OCI-LY1 (cell line): ENCODE measurements at regions not wholly inside any gene's neighbourhood (a gene's known extent, or its start where the extent isn't known, plus 50 kb on each side); places are given as distances from the start of the nearest gene placed in this dataset.

Source experiments
- EZH2 ChIP-seq: fragments of 200-600 bp; sonication (generic), shearing (Covaris generic); IDR thresholded peaks from 2 replicates; pipeline ENCODE4 v1.8.0; 2017; ENCODE audit warnings: borderline replicate concordance, mixed run types, mild to moderate bottlenecking, antibody characterized with exemption, low read length, moderate library complexity, mixed read lengths
- TF ChIP-seq, protein P1 (sequence below): fragments of 200-600 bp; sonication (generic), shearing (Covaris generic); IDR thresholded peaks from 2 replicates; pipeline ENCODE4 v1.5.1; 2017; ENCODE audit warnings: mild to moderate bottlenecking, antibody characterized with exemption, low read length, moderate library complexity, mixed read lengths

DNA sequence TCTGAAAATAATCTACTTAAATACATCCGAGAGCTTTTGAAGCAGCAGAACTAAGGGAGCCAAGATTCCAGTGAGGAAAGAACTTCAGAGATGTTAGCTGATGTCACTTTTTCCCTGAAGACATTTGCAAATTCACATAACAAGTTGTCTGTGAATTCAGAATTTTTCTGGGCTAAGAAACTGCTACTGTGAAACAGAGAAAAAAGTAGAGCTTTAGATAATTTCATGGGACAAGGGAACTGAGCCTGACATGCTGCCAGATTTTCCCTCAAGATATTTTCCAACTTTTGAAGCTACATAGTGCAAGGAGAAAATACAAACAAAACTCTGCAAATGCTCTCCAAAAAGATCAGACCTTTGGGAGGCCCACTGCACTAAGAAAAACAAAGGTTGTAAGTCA, 484.2 kb downstream of the ANKRD7 start:
- TF ChIP-seq, protein P1, sequence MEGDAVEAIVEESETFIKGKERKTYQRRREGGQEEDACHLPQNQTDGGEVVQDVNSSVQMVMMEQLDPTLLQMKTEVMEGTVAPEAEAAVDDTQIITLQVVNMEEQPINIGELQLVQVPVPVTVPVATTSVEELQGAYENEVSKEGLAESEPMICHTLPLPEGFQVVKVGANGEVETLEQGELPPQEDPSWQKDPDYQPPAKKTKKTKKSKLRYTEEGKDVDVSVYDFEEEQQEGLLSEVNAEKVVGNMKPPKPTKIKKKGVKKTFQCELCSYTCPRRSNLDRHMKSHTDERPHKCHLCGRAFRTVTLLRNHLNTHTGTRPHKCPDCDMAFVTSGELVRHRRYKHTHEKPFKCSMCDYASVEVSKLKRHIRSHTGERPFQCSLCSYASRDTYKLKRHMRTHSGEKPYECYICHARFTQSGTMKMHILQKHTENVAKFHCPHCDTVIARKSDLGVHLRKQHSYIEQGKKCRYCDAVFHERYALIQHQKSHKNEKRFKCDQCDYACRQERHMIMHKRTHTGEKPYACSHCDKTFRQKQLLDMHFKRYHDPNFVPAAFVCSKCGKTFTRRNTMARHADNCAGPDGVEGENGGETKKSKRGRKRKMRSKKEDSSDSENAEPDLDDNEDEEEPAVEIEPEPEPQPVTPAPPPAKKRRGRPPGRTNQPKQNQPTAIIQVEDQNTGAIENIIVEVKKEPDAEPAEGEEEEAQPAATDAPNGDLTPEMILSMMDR, result no peak
- no peak for TF ChIP-seq EZH2
